Nephron (organoid): ENCODE measurements at regions not wholly inside any gene's neighbourhood (a gene's known extent, or its start where the extent isn't known, plus 50 kb on each side); places are given as distances from the start of the nearest gene placed in this dataset.

Experiments
- H3K27ac Mint-ChIP-seq, 3 experiments: 2 replicates each; pipeline ENCODE4 v1.8.0; 2020; ENCODE audit warnings: mixed read lengths in 3 of 3, mild to moderate bottlenecking in 2 of 3, moderate library complexity in 1 of 3
- H3K27me3 Mint-ChIP-seq: 2 replicates; pipeline ENCODE4 v1.8.0; 2021; ENCODE audit warnings: low read depth, mild to moderate bottlenecking, moderate library complexity, mixed read lengths
- H3K36me3 Mint-ChIP-seq: 2 replicates; pipeline ENCODE4 v1.8.0; 2020; ENCODE audit warnings: low read depth, mixed read lengths
- H3K4me1 Mint-ChIP-seq: 2 replicates; pipeline ENCODE4 v1.8.0; 2020; ENCODE audit warnings: mixed read lengths
- H3K4me3 Mint-ChIP-seq, 3 experiments: 2 replicates each; pipeline ENCODE4 v1.8.0; 2020; ENCODE audit warnings: mild to moderate bottlenecking in 3 of 3, mixed read lengths in 3 of 3, moderate library complexity in 2 of 3
- H3K9me3 Mint-ChIP-seq: 2 replicates; pipeline ENCODE4 v1.8.0; 2020; ENCODE audit warnings: mixed read lengths
- CTCF ChIP-seq, 3 experiments: fragments of 200-600 bp; sonication (generic); IDR thresholded peaks; one replicate each; pipeline ENCODE4 v1.5.0; 2021; ENCODE audit warnings: antibody characterized with exemption in 3 of 3; ENCODE audit not compliant: unreplicated experiment in 3 of 3

GRCh38 chr2:150156876-150157275 is 330.6 kb downstream of the RND3 start:
- TF ChIP-seq CTCF (IDR thresholded peaks at IDR 0.05; ENCODE audit: unreplicated experiment in 3 of 3), result no peak
- Mint-ChIP-seq H3K36me3 (no peaks in the 10 kb centered on the region), H3K4me3 (no peak overlapping the region), H3K27ac (peak overlapping the region in 2 of 3 experiments; percentile 1 to 20), H3K4me1 (peaks cover 9% of the 10 kb centered on the region), H3K27me3 (no peaks in the 10 kb centered on the region), H3K9me3 (no peaks in the 10 kb centered on the region)

- no peaks in the 10 kb centered on the region for H3K36me3 Mint-ChIP-seq
- H3K4me3 Mint-ChIP-seq, result no peak overlapping the region
- H3K9me3 Mint-ChIP-seq, result no peaks in the 10 kb centered on the region
- no peaks in the 10 kb centered on the region for H3K27me3 Mint-ChIP-seq
- H3K27ac Mint-ChIP-seq, result peak overlapping the region in 1 of 3 experiments; percentile 1
- no peak for TF ChIP-seq CTCF (IDR thresholded peaks at IDR 0.05; ENCODE audit: unreplicated experiment in 3 of 3)
- H3K4me1 Mint-ChIP-seq, result peaks cover 5% of the 10 kb centered on the region
Measured at GRCh38 chr2:150156415-150156814, 331.1 kb downstream of the RND3 start.

- no peaks in the 10 kb centered on the region for H3K9me3 Mint-ChIP-seq
- peaks cover 10% of the 10 kb centered on the region for H3K4me1 Mint-ChIP-seq
- H3K36me3 Mint-ChIP-seq, result no peaks in the 10 kb centered on the region
- no peaks in the 10 kb centered on the region for H3K27me3 Mint-ChIP-seq
- no peak for TF ChIP-seq CTCF (IDR thresholded peaks at IDR 0.05; ENCODE audit: unreplicated experiment in 3 of 3)
- H3K27ac Mint-ChIP-seq, result no peak overlapping the region
- no peak overlapping the region for H3K4me3 Mint-ChIP-seq
Measured at GRCh38 chr2:150154308-150154797, 333.1 kb downstream of the RND3 start.

- H3K4me1 Mint-ChIP-seq, result peaks cover 10% of the 10 kb centered on the region
- no peaks in the 10 kb centered on the region for H3K27me3 Mint-ChIP-seq
- H3K27ac Mint-ChIP-seq, result no peak overlapping the region
- H3K9me3 Mint-ChIP-seq, result no peaks in the 10 kb centered on the region
- no peaks in the 10 kb centered on the region for H3K36me3 Mint-ChIP-seq
- H3K4me3 Mint-ChIP-seq, result no peak overlapping the region
- TF ChIP-seq CTCF (IDR thresholded peaks at IDR 0.05; ENCODE audit: unreplicated experiment in 3 of 3), result no peak
Measured at GRCh38 chr2:150153646-150154307, 333.7 kb downstream of the RND3 start.

- H3K27me3 Mint-ChIP-seq, result no peaks in the 10 kb centered on the region
- peaks cover 2% of the 10 kb centered on the region for H3K9me3 Mint-ChIP-seq
- TF ChIP-seq CTCF (IDR thresholded peaks at IDR 0.05; ENCODE audit: unreplicated experiment in 3 of 3), result no peak
- peaks cover 8% of the 10 kb centered on the region for H3K4me1 Mint-ChIP-seq
- H3K4me3 Mint-ChIP-seq, result no peak overlapping the region
- no peaks in the 10 kb centered on the region for H3K36me3 Mint-ChIP-seq
- no peak overlapping the region for H3K27ac Mint-ChIP-seq
Measured at GRCh38 chr2:150152230-150152629, 335.2 kb downstream of the RND3 start.

- TF ChIP-seq CTCF (IDR thresholded peaks at IDR 0.05; ENCODE audit: unreplicated experiment in 3 of 3), result no peak
- Mint-ChIP-seq H3K27ac (peak overlapping the region in 1 of 3 experiments; percentile 55), H3K36me3 (peaks cover 7% of the 10 kb centered on the region), H3K4me1 (peaks cover 10% of the 10 kb centered on the region), H3K4me3 (no peak overlapping the region), H3K27me3 (no peaks in the 10 kb centered on the region), H3K9me3 (peaks cover 16% of the 10 kb centered on the region)
Measured at GRCh38 chr2:150150144-150150543, 337.3 kb downstream of the RND3 start.
